NOMO-1 treated with DMSO at 0.1 percent for 48 hours (cell line): ENCODE measurements at regions not wholly inside any gene's neighbourhood (a gene's known extent, or its start where the extent isn't known, plus 50 kb on each side); places are given as distances from the start of the nearest gene placed in this dataset.

Experiments
- DNase-seq: peaks from one replicate; lab custom pipeline; 2025; ENCODE audit not compliant: unreplicated experiment; lab: John Stamatoyannopoulos, UW

DNA sequence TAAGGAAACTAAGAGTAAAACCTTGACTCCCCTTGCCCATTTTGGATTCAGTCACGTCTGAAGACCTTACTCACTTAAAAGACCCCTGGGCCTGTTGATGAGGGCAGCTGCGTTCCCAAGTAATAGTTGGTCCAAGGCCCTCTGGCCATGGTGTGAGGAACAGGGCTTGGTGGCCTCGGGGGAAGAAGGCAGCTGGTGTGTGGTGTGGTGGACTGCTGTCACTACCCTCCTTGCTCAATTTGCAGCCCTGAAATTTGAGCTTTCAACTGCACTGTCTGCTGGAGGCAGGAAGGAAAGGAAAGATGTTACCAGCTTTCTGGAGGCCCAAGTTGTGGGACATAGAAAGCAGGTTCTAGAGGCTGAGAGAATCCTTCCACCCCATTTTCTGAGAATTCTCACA, 128.2 kb downstream of the SLC38A6 start:
- no peak for DNase-seq

GRCh38 chr14:61108496-61109141, 127.6 kb downstream of the SLC38A6 start:
- no peak for DNase-seq

DNA sequence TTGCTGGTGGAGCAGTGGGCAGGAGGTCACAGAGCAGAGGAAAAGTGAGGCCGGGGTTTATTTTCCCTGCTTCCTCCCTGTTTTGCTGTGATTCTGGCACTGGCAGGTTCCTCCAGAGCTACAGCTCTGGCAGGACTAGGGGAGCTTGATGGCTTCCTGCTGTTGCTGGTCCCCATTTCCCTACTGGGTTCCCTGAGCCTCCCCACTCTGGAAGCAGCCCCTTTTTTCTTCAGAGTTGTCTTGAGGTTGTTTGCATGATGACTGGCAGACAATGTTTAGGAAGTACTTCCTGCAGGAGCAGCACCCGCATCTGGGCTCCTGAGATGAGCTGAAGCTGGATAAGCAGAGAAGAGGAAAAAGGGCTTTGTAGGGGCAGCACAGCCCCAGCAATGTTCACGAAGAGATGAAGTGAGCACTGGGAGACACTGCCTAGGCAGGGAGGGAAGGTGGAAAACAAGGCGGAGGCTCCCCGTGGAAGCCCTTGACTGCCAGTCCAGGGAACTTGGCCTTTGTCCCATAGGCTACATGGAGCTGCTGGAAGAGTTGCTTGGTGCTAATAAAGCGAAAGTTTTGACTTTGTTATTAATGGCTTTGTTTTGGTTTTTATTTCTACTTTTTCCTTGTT, 126.9 kb downstream of the SLC38A6 start:
- DNase-seq, result no peak

DNA sequence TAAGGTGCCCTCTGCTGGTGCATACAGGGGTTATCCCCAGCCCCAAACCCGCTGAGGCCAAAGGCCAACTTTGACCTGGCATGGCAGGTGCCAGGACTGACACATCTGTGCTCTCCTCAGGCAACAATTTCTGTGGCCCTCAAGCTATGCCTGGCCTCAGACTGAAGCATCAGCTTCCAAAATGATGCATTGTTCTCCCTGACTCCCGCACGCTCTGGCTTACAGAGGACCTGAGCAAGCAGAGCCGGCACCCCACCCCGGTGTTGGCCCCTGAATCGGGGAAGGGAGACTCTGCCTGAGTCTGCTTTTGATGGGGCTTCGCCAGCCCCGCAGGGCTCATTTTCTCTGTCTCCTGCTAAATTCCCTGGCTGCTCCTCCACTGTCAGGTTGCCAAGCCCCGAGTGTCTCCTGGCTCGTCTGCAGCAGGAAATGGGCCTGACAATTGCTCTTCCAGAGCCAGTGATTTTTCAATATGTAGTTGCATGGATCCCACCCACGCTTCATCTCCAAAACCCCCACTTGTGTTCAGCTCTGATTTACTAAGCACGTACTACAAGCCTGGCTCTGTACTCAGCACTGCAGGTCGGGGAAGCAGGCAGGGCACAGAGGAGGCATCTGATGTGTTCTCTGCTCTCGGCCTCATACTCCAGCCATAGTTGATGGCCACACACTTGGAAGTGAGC, 126.1 kb downstream of the SLC38A6 start:
- no peak for DNase-seq

DNA sequence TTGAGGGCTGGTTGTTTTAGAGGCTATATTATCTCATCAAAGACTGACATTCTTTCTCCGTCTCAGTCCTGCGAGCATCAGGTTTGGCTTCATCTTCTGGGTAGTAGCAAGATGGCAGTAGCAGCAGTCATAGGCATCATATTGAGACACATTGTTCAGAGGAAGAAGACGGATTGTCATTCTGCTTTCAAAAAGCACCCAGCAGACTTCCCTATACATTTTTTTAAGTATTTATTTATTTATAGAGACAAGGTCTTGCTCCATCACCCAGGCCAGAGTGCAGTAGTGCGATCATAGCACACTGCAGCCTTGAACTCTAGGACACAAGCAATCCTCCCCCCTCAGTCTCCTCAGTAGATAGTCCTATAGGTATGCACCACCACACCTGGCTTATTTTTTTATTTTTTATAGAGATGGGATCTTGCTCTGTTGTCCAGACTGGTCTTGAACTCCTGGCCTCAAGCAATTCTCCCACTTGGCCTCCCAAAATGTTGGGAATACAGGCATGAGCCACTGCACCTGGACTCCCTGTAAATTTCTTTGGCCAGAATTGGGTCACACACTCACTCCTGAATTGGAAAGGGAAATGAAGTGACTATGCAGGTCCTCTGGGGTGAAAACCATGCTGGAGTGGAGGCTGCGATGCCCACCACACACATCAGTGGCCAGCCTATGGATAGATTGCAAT, 125.4 kb downstream of the SLC38A6 start:
- DNase-seq, result no peak

DNA sequence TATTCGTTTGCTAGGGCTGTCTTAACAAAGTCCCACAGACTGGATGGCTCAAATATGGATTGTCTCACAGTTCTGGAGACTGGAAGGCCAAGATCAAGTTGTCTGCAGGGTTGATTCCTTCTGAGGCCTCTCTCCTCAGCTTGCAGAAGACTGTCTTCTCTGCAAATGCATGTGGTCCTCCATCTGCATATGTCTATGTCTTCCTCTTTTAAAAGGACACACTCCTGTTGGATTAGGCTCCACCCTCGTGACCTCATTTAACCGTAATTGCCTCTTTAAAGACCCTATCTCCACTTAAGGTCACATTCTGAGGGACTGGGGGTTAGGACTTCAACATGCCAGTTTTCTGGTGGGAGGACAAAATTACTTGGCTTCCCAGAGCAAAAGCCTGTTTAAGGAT, 123.3 kb downstream of the SLC38A6 start:
- DNase-seq, result peak; percentile 26

- DNase-seq, result peak; percentile 88
Observed at GRCh38 chr14:61103541-61104339, 122.7 kb downstream of the SLC38A6 start.

- DNase-seq, result no peak
Observed at GRCh38 chr14:61102549-61103466, 121.8 kb downstream of the SLC38A6 start.
